SJCRH30 (cell line): ENCODE measurements at regions not wholly inside any gene's neighbourhood (a gene's known extent, or its start where the extent isn't known, plus 50 kb on each side); places are given as distances from the start of the nearest gene placed in this dataset.

Experiments
- DNase-seq, 2 experiments: peaks; one replicate each; pipeline ENCODE4 v3.0.0-alpha.2; 2015 to 2020
- H3K27ac ChIP-seq: fragments of 250-450 bp; sonication (Bioruptor Pico); 2 replicates; pipeline ENCODE4 v1.5.1; 2020; ENCODE audit warnings: mild to moderate bottlenecking, moderate library complexity
- H3K27me3 ChIP-seq: fragments of 250-450 bp; sonication (Bioruptor Pico); 2 replicates; pipeline ENCODE4 v1.5.1; 2020; ENCODE audit warnings: mild to moderate bottlenecking, moderate library complexity
- H3K36me3 ChIP-seq: fragments of 250-450 bp; sonication (Bioruptor Pico); 2 replicates; pipeline ENCODE4 v1.5.1; 2020; ENCODE audit warnings: mild to moderate bottlenecking, moderate library complexity
- H3K4me1 ChIP-seq: fragments of 250-450 bp; sonication (Bioruptor Pico); 2 replicates; pipeline ENCODE4 v1.5.1; 2020; ENCODE audit warnings: mild to moderate bottlenecking, moderate library complexity
- H3K4me3 ChIP-seq: fragments of 250-450 bp; sonication (Bioruptor Pico); 2 replicates; pipeline ENCODE4 v1.5.1; 2020; ENCODE audit warnings: mild to moderate bottlenecking, moderate library complexity
- H3K9me3 ChIP-seq: fragments of 250-450 bp; sonication (Bioruptor Pico); replicated peaks from 2 replicates; pipeline ENCODE4 v1.5.1; 2020; ENCODE audit warnings: mild to moderate bottlenecking, moderate library complexity

DNA sequence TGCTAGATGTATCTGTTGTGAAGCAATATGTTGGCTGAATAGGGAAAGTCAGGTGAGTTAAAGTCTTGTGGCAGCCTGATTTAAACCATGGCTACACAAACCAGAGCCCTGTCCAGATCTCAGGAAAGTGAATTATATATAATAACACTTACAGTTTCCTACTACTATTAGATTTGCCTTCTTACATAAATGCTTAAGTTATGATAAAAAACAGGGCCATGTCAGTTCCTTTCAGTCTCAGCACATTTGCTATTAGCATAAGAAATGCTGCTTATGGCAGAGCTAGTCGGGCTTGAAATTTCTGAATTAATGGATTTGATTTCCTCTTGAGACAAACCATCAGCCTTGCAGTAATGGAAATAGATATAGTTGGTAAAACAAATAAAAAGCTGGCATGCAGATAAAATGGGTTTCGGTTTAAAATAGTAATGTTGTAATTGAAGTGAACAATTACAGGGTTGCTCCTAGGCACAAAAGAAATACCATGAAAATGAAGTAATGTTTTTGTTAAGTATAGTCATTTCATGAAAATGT lies 664.2 kb upstream of the ZNF608 start:
- Histone ChIP-seq H3K36me3 (no peaks in the 10 kb centered on the region), H3K27me3 (no peaks in the 10 kb centered on the region), H3K9me3 (no peaks in the 10 kb centered on the region; the same call in 1 of the 2 replicates), H3K4me3 (no peak overlapping the region; the same call in 1 of the 2 replicates), H3K27ac (peak overlapping the region; percentile 78), H3K4me1 (peaks cover 18% of the 10 kb centered on the region)
- no peak for DNase-seq

DNA sequence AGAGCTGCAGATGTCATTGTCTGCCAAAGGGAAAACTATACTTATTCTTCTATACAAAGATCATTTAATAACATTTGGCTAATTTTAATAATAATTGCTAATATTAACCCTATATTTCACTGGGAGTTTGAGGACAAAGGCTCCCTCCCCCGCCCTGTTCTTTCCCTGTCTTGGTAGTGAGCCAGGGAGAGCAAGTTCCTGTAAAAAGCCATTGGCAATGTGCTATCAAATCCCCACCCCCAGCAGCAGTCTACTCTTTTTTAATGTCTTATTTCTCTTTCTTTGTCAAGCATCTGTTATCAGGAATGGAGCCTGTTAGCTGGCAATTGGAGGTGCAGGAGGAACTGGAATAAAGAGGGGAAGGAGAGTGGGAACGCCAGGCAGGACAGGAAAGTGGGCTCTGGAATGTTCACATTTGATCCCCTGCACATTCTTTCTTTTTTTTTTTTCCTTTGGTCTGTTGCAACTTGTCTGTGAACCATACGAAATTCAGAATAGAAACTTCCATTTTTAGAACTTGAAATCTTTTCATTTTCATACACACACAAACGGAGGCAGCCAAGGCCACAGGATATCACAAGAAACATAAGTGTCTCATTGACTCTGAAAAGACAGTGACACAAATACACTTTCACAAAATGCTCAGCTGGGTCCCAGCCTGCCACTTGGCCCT lies 664.8 kb upstream of the ZNF608 start:
- Histone ChIP-seq H3K4me1 (peaks cover 18% of the 10 kb centered on the region), H3K36me3 (no peaks in the 10 kb centered on the region), H3K4me3 (peak overlapping the region; percentile 48), H3K27me3 (no peaks in the 10 kb centered on the region), H3K9me3 (no peaks in the 10 kb centered on the region; the same call in 1 of the 2 replicates), H3K27ac (peak overlapping the region; percentile 78)
- peak; percentile 45 to 52 for DNase-seq

DNA sequence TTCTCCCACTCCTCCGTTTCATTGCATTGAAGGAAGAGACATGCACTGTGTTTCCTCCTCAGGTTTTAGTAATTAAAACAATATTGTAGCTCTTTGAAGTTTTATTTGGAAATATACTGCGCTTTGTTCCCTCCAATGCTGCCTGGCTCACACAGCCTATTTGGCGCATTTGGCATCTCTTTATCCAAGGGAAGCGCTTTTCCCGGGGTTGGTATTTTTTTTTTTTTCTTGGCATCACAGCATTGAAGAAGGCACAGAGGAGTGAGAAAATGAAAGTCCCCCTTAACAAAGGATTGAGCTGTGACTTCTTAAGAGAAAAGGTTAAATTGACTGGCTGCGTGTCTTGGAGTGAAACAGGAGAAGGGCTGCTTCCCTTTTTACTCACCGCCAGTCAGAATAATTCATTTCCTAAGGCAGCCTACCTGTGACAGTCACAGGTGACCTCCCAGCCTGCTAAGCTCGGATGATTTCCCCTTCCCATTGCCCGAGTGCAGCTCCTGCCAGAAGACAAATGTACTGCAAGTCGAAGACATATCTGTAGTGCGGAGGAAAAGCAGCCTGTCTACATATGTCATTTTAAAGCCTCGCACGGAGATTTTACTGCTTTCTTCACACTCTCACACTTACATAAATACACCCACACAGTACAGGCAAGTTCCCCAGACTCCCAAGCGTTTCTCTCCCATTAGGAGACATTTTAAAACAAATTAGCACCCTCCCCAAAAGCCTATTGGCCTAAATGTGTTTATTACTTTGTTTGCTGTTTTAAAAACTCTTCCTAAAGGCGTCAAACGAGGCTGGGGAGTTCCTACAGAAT lies 665.5 kb upstream of the ZNF608 start:
- DNase-seq, result peak; percentile 19 to 48
- H3K4me3 ChIP-seq, result peak overlapping the region; percentile 48
- no peaks in the 10 kb centered on the region for H3K36me3 ChIP-seq
- H3K27ac ChIP-seq, result peak overlapping the region; percentile 78
- H3K27me3 ChIP-seq, result no peaks in the 10 kb centered on the region
- peaks cover 18% of the 10 kb centered on the region for H3K4me1 ChIP-seq
- H3K9me3 ChIP-seq, result no peaks in the 10 kb centered on the region; the same call in 1 of the 2 replicates

DNA sequence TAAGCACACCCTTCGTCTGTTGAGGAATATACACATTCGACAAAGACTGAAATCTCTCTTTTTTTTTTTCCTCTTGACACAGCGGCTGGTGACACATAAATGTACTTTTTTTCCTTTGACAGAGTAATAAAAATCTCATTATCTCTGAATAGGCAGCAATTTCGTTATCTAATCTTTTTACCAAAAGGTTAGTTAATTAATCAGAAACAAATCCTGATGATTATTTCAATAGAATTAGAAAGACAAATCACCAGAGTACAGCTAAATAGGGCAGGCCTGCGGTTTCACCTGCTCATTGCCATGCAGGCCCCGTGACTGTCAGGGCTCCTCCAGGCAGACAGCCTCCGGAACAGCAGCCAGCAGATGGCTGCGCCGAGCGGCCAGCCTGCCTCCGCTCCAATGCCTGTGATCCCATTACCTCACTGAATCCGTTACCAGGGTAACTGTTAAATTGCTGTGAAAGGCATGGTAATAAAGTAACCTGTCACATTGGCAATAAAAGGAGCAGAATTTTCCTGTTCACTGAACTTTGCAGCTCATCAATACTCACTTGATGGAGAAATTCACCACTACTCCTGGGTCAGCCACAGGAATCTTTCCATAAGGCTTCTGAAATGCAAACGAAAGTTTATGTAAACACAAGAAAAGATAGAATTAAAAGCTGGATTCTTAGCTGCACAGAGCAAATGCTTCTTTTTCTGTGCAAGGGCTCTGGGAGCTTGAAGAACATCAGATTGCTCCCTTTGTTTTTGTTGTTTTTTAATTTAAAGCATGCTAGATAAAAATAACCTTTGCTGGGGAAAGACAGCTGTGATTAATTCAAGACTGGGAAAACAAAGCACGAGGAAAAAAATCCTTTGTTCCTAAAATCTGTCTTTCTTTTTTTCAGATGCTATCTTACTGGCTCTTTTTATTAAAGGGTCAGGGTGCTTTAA lies 666.4 kb upstream of the ZNF608 start:
- Histone ChIP-seq H3K36me3 (no peaks in the 10 kb centered on the region), H3K27me3 (no peaks in the 10 kb centered on the region), H3K9me3 (no peaks in the 10 kb centered on the region), H3K27ac (peak overlapping the region; percentile 78), H3K4me1 (peaks cover 18% of the 10 kb centered on the region), H3K4me3 (peak overlapping the region; percentile 48)
- DNase-seq, result peak; percentile 85 to 89

DNA sequence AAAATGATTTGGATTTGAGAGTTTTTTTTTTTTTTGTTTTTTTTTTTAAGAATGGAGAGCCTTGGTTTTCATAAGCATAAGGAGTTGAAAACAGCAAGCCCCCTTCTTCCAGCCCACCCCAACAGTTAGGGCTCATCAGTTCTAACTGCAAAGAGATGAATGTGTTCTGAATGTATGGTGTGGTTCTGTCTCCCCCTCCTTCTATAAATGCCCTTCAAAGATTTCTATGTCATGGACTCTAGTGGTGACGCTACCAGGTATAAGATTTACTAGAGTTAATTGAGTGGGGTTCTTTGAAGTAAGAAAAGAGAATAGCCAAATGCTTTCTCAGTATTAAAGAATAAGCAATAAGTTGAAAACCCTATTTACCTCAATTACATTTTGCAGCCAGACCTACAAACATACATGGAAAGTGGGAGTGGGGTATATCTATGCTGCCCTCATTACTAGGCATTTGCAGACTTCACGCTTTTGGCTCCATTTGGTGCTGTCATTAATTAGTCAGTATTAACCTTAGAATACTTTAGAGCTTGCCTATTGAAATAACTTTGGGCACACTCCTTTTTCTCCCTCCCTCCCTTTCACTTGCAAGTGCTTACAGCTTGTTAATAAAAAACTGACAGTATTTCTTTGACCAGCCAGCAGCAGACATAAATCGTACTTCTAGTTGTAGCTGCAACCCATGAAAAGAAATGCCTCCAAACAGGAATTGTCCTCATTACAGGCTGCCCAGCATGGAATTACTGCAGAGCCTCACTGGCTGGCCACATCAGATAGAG lies 667.2 kb upstream of the ZNF608 start:
- Histone ChIP-seq H3K27me3 (no peaks in the 10 kb centered on the region), H3K36me3 (no peaks in the 10 kb centered on the region), H3K9me3 (no peaks in the 10 kb centered on the region), H3K27ac (no peak overlapping the region; the same call in 1 of the 2 replicates), H3K4me3 (no peak overlapping the region), H3K4me1 (peaks cover 18% of the 10 kb centered on the region)
- DNase-seq, result peak in 1 of 2 experiments; percentile 5

DNA sequence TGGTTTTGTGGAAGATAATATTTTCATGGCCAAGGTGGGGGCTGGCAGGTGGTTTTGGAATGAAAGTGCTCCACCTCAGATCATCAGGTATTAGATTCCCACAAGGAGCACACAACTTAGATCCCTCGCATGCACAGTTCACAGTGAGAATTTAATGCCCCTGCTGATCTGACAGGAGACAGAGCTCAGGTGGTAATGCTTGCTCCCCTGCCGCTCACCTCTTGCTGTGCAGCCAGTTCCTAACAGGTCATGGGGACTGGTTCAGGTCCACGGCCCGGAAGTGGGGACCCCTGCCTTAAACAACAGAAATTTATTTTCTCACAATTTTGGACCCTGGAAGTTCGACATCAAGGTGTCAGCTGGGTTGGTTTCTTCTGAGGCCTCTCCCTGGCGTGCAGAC lies 668.7 kb upstream of the ZNF608 start:
- DNase-seq, result no peak
- Histone ChIP-seq H3K27ac (no peak overlapping the region), H3K4me1 (peaks cover 11% of the 10 kb centered on the region), H3K36me3 (no peaks in the 10 kb centered on the region), H3K9me3 (no peaks in the 10 kb centered on the region), H3K27me3 (no peaks in the 10 kb centered on the region), H3K4me3 (no peak overlapping the region)

DNA sequence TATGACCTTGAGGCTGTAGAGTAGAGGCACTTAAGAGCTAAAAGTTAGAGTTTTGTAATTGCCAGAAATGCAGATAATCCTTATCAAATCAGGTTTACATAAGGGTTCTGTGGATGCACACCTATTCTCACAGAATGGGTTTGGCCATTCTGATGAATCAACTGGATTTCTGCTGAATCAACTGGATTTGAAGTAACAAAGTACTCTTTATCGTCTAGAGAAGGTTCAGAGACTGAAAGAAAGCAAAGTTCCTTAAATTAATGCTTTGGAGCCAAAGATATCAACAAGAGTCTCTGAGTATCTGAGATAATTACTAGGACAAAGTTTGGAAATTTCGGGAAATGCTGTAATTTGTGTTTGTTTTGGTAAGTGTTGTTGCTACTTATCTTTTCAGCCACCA lies 669.6 kb upstream of the ZNF608 start:
- Histone ChIP-seq H3K4me3 (no peak overlapping the region), H3K4me1 (peaks cover 2% of the 10 kb centered on the region), H3K9me3 (no peaks in the 10 kb centered on the region), H3K27me3 (no peaks in the 10 kb centered on the region), H3K27ac (no peak overlapping the region), H3K36me3 (no peaks in the 10 kb centered on the region)
- DNase-seq, result no peak

DNA sequence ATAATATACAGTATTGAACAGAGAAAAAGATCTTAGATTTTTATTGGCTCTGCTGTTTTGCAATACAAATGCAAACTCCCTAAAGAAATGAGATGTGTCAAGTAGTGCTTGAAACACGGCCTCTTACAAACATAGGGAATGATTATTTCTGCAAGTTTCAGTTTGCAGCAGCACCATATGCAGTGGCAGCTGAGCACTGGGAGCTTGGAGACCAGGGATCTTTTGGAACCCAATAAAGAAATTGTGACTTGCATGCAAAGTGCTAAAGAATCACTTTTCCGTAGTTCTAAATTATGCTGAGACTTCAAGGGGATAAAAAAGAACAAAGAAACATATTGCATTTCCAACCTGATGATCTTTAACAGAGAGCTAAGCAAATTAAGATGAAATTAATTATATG lies 674.6 kb upstream of the ZNF608 start:
- H3K9me3 ChIP-seq, result no peaks in the 10 kb centered on the region
- no peaks in the 10 kb centered on the region for H3K4me1 ChIP-seq
- no peak overlapping the region for H3K4me3 ChIP-seq
- H3K36me3 ChIP-seq, result no peaks in the 10 kb centered on the region
- no peak for DNase-seq
- no peak overlapping the region for H3K27ac ChIP-seq
- H3K27me3 ChIP-seq, result no peaks in the 10 kb centered on the region

DNA sequence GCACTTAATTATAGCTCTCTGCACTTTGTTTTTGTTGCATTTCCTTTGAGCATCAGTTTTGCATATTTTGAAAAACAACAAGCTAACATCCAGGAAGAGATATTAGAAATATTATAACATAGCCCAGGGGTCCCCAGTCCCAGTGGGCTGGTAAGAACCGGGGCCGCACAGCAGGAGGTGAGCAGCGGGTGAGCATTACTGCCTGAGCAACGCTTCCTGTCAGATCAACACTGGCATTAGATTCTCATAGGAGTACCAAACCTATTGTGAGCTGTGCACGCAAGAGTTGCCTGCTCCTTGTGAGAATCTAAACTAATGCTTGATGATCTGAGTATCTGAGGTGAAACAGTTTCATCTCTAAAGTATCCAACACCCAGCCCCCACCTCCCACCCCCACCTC lies 675.9 kb upstream of the ZNF608 start:
- no peaks in the 10 kb centered on the region for H3K4me1 ChIP-seq
- no peak for DNase-seq
- H3K27me3 ChIP-seq, result no peaks in the 10 kb centered on the region
- no peak overlapping the region for H3K27ac ChIP-seq
- no peaks in the 10 kb centered on the region for H3K9me3 ChIP-seq
- no peaks in the 10 kb centered on the region for H3K36me3 ChIP-seq
- no peak overlapping the region for H3K4me3 ChIP-seq

DNA sequence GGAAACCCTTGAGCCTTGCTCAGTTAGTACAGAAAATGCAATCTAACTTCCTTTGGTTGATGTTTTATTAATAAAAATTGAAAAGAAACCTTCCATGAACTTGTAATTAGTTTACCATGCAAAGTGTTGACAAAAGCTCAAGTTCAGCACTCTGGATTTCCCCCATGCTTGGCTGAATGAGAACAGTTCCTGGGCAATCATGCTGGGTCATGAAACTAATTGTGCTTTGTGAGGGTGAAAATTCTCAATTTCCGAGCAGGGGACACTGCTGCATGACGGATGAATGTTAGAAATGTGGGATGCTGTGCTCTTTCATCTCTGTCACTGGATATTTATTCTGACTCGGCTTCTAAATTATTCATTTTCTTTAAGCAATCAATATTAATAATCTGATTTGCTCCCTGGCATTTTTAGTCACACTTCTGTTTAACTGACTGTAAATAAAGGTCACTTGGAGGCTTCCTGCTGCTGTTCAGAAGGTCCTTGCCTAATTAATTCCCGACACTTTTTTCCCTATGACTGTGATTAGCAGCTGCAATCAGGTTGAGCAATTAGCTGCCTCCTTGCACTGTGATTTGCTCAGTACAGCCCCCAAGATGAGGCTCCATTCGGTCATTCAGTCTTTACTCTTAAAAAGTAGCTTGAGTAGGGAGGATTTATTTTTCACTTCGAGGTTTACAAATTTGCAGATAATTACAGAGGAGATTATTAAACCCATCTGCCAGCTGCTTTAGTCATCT lies 678.1 kb upstream of the ZNF608 start:
- no peak for DNase-seq
- Histone ChIP-seq H3K4me1 (no peaks in the 10 kb centered on the region), H3K27ac (no peak overlapping the region), H3K27me3 (no peaks in the 10 kb centered on the region), H3K4me3 (no peak overlapping the region), H3K36me3 (no peaks in the 10 kb centered on the region), H3K9me3 (no peaks in the 10 kb centered on the region)

DNA sequence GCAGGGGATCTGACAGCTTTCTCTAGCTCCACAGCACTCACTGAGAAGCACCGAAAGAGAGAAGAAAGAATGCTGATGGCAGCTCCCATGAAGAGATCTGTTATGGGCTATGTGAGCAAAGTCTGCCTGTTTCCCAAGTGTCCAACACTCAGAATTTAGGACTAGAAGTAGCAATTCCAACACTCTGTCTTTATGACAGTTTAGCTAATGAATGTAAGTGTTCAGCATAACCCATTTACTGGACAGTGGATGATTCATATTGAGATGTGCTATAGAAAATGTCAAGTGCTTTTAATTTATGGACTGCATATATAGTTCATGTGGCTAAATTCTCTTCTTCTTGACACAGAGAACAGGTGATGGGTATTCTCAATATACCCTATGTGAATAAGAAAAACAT lies 683.1 kb upstream of the ZNF608 start:
- Histone ChIP-seq H3K4me1 (no peaks in the 10 kb centered on the region), H3K4me3 (no peak overlapping the region), H3K9me3 (no peaks in the 10 kb centered on the region), H3K27ac (no peak overlapping the region), H3K36me3 (no peaks in the 10 kb centered on the region), H3K27me3 (no peaks in the 10 kb centered on the region)
- no peak for DNase-seq

DNA sequence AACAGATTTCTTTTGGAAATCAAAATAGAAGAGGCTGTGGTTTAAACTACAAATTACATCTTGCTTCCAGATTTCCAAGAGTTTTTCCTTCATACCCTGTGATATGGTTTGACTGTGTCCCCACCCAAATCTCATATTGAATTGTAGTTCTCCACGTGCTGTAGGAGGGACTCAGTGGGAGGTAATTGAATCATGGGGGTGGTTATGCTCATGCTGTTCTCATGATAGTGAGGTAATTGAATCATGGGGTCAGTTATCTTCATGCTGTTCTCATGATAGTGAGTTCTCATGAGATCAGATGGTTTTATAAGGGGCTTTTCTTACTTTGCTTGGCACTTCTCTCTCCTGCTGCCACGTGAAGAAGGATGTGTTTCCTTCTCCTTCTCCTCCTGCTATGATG lies 687.0 kb upstream of the ZNF608 start:
- no peak for DNase-seq
- H3K4me1 ChIP-seq, result no peaks in the 10 kb centered on the region
- H3K36me3 ChIP-seq, result no peaks in the 10 kb centered on the region
- H3K9me3 ChIP-seq, result no peaks in the 10 kb centered on the region
- H3K27ac ChIP-seq, result no peak overlapping the region
- no peaks in the 10 kb centered on the region for H3K27me3 ChIP-seq
- no peak overlapping the region for H3K4me3 ChIP-seq

DNA sequence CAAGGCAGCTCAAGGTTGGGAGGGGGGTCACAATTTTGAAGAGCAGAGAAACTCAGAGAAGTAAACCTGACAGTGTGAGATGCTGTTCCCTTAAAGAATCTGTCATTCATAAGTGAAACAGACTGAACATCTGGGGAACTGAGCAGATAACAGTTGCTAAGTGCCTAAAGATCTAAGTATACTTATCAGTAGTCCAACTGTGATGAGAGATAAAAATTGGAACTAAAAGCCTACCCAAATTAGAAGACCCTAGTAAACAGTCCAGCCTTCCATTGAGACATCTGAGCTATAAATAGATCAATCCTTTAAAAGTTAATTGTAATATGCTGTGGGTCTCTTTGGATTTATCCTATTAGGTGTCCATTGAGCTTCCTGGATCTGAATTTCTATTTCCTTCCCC lies 692.8 kb upstream of the ZNF608 start:
- Histone ChIP-seq H3K4me3 (no peak overlapping the region), H3K27ac (no peak overlapping the region), H3K9me3 (no peaks in the 10 kb centered on the region; the same call in 1 of the 2 replicates), H3K36me3 (no peaks in the 10 kb centered on the region), H3K4me1 (no peaks in the 10 kb centered on the region), H3K27me3 (no peaks in the 10 kb centered on the region)
- DNase-seq, result no peak
